Activated B cell treated with CpG ODN at 0.5 μM for 24 hours (primary cell): ENCODE measurements at regions not wholly inside any gene's neighbourhood (a gene's known extent, or its start where the extent isn't known, plus 50 kb on each side); places are given as distances from the start of the nearest gene placed in this dataset.

Experiments used
- ATAC-seq: fragments of 200-7000 bp; cut with Tn5 transposase; one replicate; pipeline ENCODE4 v1.10.0; 2021; ENCODE audit warnings: low read depth, mild to moderate bottlenecking, moderate library complexity
- CTCF ChIA-PET: fragments of 350-600 bp; sonication (Branson Sonifier 250); formaldehyde crosslinking; loops from one replicate; lab custom pipeline; 2021; ENCODE audit warnings: antibody characterized with exemption; lab: Charles Lee
- POLR2A ChIA-PET: fragments of 350-600 bp; sonication (Branson Sonifier 250); formaldehyde crosslinking; loops from one replicate; lab custom pipeline; 2021; ENCODE audit warnings: antibody characterized with exemption; lab: Charles Lee
- DNase-seq: peaks from one replicate; pipeline ENCODE4 v3.0.0; 2022
- H3K27ac Mint-ChIP-seq: one replicate; pipeline ENCODE4 v1.8.0; 2020; ENCODE audit warnings: mixed read lengths
- H3K27me3 Mint-ChIP-seq: one replicate; pipeline ENCODE4 v1.8.0; 2021; ENCODE audit warnings: mixed read lengths
- H3K36me3 Mint-ChIP-seq: one replicate; pipeline ENCODE4 v1.8.0; 2021; ENCODE audit warnings: low read depth, mixed read lengths
- H3K4me1 Mint-ChIP-seq: one replicate; pipeline ENCODE4 v1.8.0; 2021; ENCODE audit warnings: mixed read lengths
- H3K4me3 Mint-ChIP-seq: one replicate; pipeline ENCODE4 v1.8.0; 2020; ENCODE audit warnings: mild to moderate bottlenecking, mixed read lengths
- H3K9me3 Mint-ChIP-seq: one replicate; pipeline ENCODE4 v1.8.0; 2020; ENCODE audit warnings: mixed read lengths
- CTCF ChIP-seq: fragments of 200-600 bp; IDR thresholded peaks from one replicate; pipeline ENCODE4 v1.8.0; 2022; ENCODE audit warnings: antibody characterized with exemption, mild to moderate bottlenecking
- intact Hi-C: fragments of 100-400 bp; cut with micrococcal nuclease; formaldehyde crosslinking; loops from one replicate; pipeline ENCODE4 v1.15.1; 2024

DNA sequence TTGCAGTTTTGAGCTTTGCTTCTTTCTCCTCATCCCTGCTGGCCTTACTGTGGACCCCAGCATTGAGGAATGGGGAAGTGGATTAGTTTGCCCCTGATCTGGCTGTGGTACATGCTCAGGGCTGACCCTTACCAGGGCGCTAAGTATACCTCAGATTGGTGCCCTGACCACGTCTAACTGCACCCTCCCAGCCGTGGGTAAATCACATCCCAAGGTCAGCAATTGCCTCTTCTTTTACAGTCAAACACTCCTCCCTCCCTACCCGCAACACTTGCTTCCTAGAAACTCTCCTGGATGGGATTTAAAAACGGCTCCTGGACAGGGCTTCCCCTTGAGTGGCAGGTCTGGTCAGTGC, 437.9 kb downstream of the NR2F2 start:
- Mint-ChIP-seq H3K9me3 (no peaks in the 10 kb centered on the region), H3K4me3 (no peak overlapping the region), H3K27ac (no peak overlapping the region), H3K27me3 (no peaks in the 10 kb centered on the region), H3K36me3 (no peaks in the 10 kb centered on the region), H3K4me1 (no peaks in the 10 kb centered on the region)
- DNase-seq (no peak), ATAC-seq (no peak)
- ChIA-PET CTCF (no interaction called here), POLR2A (no interaction called here)
- intact Hi-C loops, result no loop called here
- TF ChIP-seq CTCF, result no peak

DNA sequence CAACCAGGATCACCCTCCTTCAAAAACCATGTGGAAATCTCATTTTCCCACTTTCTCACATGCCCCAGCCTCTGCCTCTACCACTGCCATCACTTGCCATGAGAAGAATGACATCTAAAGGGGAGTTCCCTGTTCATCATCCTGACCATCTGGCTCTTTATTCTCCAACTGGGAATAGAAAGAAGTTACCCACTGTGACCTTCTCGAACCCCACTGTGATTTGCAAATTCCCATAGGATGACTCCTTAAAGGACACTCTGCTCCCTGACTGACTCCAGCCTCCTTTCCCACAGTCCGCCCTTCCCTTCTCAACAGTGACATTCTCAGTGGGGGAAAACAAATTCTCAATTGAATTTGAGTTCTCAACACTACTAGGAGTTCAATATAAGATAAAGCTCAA, 440.5 kb downstream of the NR2F2 start:
- intact Hi-C loops, result no loop called here
- no peaks in the 10 kb centered on the region for H3K4me1 Mint-ChIP-seq
- no peak overlapping the region for H3K4me3 Mint-ChIP-seq
- no peak overlapping the region for H3K27ac Mint-ChIP-seq
- ChIA-PET CTCF (no interaction called here), POLR2A (no interaction called here)
- no peaks in the 10 kb centered on the region for H3K36me3 Mint-ChIP-seq
- ATAC-seq (no peak), DNase-seq (no peak)
- H3K9me3 Mint-ChIP-seq, result no peaks in the 10 kb centered on the region
- TF ChIP-seq CTCF, result no peak
- no peaks in the 10 kb centered on the region for H3K27me3 Mint-ChIP-seq

GRCh38 chr15:96774216-96774615, 443.7 kb downstream of the NR2F2 start:
- H3K27me3 Mint-ChIP-seq, result no peaks in the 10 kb centered on the region
- TF ChIP-seq CTCF, result no peak
- H3K27ac Mint-ChIP-seq, result no peak overlapping the region
- DNase-seq (no peak), ATAC-seq (no peak)
- peaks cover 2% of the 10 kb centered on the region for H3K9me3 Mint-ChIP-seq
- POLR2A ChIA-PET, result no interaction called here
- intact Hi-C loops, result no loop called here
- CTCF ChIA-PET, result no interaction called here
- no peaks in the 10 kb centered on the region for H3K36me3 Mint-ChIP-seq
- H3K4me1 Mint-ChIP-seq, result no peaks in the 10 kb centered on the region
- H3K4me3 Mint-ChIP-seq, result no peak overlapping the region

- TF ChIP-seq CTCF, result no peak
- Mint-ChIP-seq H3K4me1 (no peaks in the 10 kb centered on the region), H3K36me3 (no peaks in the 10 kb centered on the region)
These were observed 453.2 kb downstream of the NR2F2 start for GRCh38 chr15:96783746-96784145.

GRCh38 chr15:96790004-96790403, 459.5 kb downstream of the NR2F2 start:
- DNase-seq, result no peak
- intact Hi-C loops, result no loop called here
- Mint-ChIP-seq H3K36me3 (no peaks in the 10 kb centered on the region), H3K27me3 (no peaks in the 10 kb centered on the region), H3K4me1 (no peaks in the 10 kb centered on the region), H3K9me3 (peaks cover 1% of the 10 kb centered on the region), H3K27ac (no peak overlapping the region), H3K4me3 (no peak overlapping the region)
- POLR2A ChIA-PET, result no interaction called here
- CTCF ChIA-PET, result no interaction called here
- TF ChIP-seq CTCF, result no peak
- ATAC-seq, result no peak

More at GRCh38 chr15:96783746-96784145, 453.2 kb downstream of the NR2F2 start:
- Mint-ChIP-seq H3K9me3 (peaks cover 6% of the 10 kb centered on the region), H3K27me3 (no peaks in the 10 kb centered on the region), H3K27ac (no peak overlapping the region), H3K4me3 (no peak overlapping the region)
- intact Hi-C loops, result no loop called here
- no peak for ATAC-seq
- no peak for DNase-seq
- ChIA-PET CTCF (no interaction called here), POLR2A (no interaction called here)
